Muscle of back (tissue), 3 donors: ENCODE measurements at regions not wholly inside any gene's neighbourhood (a gene's known extent, or its start where the extent isn't known, plus 50 kb on each side); places are given as distances from the start of the nearest gene placed in this dataset.
A peak's percentile ranks its signal among the peaks of the same experiment; 100 is the strongest.
"Not testable (repeated sequence)": the region's sequence is repeated elsewhere in the genome, so short reads cannot be mapped to it uniquely, and the experiment has no call there.

Experiments
- DNase-seq, 3 donors: peaks; one replicate each; pipeline versions ENCODE4 v3.0.0 to v3.0.0-alpha.2; 2013

DNA sequence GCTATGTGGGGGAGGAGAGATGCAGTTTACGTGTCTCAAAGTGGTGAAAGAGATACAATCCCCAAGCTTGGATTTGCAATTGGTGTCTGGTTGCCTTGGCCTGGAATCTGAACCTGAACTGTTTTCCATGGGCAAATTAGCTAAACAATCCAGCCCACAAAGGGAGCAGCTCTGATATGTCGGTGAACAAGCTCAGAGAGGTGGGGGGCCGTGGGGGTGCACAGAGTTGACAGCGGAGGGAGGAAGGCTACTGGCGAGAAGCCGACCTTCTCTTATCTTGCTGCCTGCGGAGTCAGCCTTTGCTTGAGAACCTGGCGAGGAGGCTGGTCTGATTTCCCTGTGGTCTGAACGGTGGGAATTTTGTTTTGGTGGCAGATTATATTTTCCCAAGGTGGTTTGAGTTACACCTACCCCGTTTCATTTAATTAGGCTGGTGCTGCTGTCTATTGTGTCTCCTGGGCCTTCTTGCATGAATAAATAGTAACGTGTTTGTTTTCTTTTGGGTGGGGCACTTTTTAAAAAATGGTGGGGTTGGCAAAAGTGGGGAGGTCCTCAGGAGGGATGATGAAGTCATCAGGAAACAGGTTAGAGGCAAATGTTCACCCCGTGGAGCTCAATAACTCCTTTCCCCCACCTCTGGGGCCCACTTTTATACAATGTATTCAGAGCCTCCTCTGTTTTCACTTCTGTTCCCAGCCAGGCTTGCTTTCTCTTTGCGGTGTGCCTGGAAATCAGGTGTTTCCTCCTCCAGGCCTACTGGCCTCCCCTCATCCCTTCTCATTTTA lies 80.9 kb upstream of the IGFBP5 start:
- no peak for DNase-seq

DNA sequence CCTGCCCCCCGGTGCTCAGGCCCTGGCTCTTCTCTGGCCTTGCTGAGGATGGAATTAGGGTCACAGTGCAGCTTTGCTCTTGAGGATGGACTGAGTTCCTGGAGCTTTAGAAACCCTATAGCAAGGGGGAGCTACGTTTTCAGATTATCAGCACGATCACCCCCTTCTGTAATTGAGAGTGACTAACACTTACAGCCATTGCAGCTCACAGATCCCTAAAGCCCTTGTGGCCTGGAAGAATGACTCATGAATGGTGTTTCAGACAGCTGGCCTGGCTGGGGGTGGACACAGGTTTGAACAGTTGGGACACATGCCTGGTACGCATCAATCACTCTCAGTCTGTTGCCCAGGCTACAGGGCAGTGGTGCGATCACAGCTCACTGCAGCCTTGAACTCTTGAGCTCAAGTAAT lies 79.7 kb upstream of the IGFBP5 start:
- DNase-seq = peak; percentile 45 to 92 (median 54)

DNA sequence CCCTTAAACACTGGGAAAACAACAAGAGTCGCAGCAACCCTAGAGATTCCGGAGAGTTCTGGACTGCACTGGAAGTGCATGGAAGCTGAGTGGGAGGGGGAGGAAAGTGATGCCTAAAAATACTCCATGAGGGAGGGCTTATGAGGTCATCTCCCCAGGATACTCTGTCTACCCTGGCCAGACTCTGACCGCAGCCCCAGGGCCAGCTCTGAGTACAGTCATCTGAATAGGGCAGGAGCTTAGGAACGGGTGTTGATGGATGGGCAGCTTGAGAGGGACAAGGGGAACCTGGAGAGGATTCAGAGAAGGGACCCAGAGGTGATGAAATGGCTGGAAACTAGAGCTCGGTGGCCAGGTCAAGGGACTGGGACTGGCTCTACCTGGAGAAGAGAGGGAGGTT lies 79.3 kb upstream of the IGFBP5 start:
- peak; percentile 46 to 80 (median 49) for DNase-seq

DNA sequence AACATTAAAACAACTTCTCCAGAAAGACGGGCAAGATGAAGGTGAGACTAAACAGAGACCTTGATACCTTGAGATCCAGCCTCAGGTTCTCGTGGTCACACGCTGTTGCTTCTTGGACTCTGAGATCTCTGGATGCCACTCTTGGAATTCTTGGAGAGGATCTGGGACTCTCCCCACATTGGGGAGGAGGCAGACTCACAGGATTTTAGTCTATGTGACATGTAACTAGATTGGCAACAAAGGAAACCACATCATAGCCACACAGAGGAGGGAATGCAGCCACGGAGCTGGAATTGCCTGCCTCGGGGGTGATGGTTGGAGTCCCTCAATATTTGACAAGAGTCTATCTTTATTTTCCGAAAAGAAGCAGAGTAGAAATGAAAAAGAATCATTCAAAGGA lies 78.8 kb upstream of the IGFBP5 start:
- DNase-seq = no peak

DNA sequence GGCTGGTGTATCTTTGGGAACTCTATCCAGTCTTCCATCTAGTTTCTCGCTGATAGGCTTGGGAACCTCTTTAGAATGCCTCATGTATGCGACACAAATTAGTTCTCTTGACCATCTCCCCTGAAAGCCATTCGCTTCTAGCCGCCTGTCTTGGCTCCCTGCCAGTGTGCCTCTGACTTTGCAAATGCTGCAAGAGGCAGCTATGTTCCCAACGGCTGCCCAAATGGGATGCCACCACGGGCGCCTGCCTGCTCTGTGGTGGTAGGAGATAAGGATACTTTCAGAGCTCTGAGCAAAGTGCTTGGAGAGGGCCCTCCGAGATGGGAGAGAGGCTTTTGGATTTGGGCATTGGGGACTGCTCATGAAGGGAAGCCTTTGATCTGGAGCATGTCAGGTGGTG lies 77.7 kb upstream of the IGFBP5 start:
- DNase-seq = peak in 2 of 3 donors; percentile 36 to 45

DNA sequence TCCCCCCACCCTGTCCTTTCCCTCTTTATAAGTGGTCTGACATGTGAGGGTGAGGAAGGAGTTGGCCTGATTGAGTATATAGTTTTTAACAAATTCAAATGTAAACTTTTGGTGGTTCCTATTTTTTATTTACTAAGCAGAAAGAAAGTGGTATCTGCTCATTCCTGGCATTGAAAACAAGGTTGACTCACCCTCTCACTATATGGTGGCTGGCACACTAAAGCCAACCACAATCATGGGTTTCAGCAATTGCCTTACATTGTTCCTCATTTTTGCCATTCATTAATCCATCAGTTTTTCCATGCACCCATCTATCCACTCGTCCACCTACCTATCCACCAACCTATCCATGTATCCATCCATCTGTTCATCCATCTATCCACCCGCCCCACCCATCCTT lies 75.4 kb upstream of the IGFBP5 start:
- DNase-seq = no peak

DNA sequence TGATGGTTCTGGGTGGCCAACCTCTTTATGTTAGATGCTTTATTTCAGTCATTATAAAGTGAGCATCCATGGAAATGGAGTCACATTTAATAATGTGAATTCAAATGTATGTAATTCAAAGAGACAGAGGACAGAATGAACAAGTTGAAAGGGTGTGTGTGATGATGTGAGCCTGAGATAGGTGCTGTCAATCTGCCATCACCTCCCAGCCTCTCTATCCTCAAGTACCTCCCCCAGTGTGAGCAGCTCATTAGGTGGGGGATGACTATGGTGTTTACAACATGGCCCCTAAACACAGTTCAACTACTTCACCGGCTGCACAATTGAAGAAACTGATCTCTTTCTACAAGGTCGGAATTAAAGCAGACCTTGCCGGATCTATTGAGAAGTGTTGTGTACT lies 74.7 kb upstream of the IGFBP5 start:
- no peak for DNase-seq

DNA sequence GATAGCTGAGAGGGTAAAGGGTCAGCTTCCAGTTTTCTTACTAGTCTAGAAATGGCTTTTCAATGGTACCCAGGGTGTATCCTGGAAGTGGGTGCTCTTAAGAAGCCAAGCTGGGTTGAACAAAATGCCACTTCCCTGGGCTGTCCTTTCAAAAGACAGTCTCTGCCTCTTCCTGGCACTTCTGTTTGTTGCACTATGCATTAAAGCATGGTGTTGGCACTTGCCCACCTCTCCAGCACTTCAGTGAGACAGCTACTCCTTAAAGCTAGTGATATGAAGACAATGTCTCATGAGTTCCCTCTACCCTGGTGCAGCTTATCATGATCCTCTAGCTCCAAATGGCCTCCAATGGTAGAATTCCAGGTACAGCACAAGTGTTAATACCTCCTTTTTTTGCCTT lies 74.3 kb upstream of the IGFBP5 start:
- DNase-seq = no peak

DNA sequence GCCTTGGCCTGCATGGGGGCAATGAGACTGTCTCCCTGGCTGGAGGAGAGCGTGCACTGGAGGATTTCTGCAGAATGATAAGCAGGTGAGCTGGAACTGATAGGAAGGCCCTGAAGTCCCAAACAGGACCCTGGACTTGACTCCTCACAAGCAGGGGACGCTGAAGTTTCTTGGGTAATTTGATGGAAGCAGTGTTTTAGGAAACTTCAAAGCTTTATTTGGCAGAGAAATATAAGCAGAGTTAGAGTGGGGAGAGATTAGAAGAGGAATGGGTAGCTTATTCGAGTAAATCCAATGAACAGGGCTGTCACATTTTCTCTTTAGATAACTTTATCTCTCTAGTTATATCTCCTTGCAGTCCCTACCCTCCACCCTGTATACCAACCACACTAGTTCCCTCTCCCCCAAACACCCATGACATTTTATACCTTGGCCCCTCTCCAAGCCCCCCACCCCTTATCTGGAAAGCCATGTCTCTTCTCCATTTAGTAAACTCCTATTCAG lies 73.6 kb upstream of the IGFBP5 start:
- no peak for DNase-seq

DNA sequence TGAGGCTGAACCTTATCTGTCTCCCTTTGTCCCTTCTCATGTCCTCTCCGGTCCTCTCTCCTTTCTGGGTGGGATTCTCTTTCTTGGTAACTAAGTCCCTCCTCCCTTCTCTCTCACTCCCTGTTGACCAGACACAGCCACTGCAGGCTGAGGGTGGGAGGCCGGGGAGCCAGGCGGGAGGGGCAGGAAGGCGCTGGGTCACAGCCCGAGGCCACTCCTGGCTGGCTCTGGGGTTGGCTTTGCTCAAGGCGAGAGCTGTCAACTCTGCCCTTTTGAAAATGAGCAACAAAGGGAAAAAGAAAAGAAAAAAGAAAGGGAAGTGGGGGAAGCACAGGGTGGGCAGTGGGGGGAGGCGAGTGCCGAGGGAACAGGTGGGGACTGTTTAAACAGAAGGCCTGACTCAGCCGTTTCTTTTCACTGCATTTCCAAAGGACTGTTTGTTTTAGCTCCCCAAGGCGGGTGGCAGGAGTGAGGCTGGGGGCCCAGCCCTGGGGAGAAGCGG lies 70.5 kb upstream of the IGFBP5 start:
- DNase-seq = peak in 1 of 3 donors; percentile 26

DNA sequence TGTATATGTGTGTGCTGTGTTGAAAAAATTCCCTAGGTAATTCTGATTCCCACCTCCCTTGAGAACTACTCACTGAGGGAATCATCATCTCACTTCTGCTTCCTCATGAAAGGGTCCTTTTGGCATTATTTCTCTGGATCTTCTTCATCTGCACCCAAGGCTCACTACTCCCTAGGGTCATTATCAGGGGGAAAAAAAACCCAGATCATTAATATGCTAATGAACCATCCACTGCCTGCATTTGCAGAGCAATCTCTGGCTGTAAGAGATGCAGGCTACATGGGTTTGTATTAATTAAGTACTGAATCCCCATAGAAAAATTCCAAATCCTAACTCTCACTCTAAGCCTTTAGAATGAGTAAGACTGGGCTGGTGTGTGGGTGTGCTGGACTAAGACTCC lies 68.0 kb upstream of the IGFBP5 start:
- no peak for DNase-seq

DNA sequence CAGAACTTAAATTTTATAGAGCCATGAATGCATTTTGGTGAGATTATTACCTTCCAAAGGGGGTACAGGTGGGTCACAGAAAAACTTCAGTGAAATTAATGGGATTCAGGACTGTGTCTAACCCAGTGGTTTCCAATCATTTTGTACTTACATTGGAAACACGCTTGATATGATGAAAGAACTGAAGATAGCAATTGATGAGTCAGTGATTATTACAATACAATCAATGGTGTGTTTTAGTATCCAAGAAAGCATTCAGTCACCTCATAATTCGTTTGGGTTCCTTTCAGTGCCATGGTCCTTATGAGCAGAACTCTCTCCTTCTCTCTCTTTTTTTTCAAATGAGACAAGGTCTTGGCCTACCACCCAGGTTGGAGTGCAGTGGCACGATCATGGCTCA lies 66.5 kb upstream of the IGFBP5 start:
- no peak for DNase-seq

DNA sequence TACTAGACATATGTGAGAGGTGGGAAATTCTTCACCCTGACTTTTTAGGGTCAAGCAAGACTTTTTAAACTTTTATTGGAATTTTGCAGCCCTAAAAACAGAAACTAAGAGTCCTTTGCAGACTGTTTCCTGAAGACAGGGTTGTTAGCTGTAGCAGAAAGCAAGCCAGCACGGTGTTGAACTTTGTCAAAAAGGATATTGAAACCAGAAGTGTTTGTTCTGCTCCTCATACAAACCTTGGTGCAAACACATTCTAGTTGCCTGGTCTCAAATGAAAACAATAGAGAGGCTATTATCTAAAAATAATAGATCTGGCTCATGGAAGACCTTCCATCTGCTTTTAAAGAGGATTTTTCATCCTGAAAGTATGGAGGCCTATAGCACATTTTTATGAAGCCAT lies 65.8 kb upstream of the IGFBP5 start:
- no peak for DNase-seq

DNA sequence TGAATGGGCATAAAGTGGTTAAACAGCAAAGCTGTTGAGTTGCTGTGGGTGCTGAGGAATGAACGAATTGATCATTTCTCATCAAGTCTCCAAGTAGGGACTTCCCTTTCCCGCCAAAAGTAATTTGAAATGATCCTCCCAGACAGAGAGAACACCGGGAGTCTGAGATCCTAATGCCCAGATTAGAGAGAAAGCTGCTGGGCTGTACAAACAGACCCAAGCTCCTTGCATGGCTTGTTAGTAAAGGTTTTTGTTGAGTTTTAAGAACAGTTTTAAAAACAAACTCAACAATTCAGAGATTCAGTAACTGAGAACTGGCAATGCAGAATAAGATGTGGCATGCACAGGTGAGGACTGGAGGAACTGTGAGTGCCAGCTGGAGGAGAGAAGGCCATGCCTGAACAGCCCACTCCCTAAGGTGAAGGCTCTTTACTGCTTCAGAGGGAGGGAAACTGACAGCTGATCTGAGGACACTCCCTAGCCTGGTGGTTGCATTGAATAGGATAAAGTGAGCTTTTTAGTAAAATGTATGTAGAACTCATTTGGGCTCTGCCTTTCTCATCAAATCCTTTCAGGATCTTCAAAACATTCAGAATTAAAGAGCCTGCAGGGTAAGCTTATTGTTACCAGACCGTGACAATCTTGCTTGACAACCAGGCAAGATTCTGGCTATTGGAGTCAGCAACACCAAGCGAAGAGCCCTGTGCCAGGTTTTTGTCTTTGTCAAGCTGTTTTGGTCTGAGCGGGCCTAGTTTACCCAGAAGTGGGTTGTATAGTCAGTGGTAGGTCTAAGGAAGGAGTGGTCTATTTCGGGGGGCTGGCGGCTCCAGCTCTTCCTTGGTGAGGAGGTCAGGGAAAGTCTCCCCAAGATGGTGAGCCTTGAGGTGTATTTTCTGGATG lies 63.2 kb upstream of the IGFBP5 start:
- DNase-seq = peak in 1 of 3 donors; percentile 37

DNA sequence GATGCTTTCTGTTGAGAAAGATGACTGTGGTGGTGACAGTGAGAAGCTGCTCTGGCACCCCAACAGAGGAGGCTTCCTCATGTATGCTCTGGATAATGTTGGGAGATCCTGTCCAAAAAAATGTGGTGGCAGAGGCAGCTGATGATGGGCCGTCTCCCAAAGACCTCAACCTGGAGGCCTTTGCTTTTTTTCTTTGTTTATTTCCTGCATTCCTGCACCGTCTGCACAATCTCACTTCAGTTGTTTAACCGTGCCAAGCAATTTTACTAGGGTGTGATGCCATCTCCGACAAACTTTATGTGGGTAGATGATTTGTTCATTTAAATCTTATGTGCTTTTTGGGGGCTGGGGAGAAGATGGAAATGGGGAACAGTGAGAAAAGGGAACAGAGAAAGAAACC lies 62.2 kb upstream of the IGFBP5 start:
- no peak for DNase-seq

DNA sequence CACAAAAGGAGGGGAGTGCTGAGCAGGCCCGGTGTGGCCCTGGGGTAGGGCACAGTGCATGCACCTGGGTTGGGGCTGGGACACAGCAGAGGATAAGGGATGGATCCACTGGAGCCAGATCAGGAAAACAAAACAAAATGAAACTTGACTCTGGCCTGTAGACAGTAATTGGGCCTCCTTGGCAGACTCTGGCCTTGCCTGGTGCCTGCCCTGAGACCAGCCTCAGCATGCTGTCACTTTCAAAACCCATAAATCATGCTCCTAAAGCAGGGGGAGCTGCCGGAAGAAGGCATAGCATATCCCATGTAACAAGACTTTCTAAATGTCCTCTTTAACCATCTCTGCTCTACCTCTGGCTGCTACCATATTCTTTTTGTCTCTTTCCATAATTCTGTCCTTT lies 61.1 kb upstream of the IGFBP5 start:
- DNase-seq = no peak

DNA sequence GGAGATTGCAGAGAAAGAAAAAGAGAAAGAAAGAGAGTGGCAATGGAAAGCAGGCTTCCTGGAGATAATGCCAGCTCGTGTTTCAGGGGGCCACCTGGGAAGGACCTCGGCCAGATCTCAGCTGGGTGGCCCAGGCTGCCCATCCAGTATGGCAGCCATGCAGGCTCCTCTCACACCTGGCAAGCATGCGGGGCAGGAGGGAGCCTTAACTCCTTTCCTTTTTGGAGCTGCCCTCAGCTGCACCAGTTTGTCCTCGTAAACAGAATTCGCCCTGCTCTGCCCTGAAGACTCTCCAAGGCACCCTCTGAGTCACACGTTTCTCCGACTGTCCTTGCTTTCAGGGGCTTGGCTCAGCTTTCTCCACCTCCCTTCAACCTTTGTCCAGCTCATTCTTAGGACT lies 59.5 kb upstream of the IGFBP5 start:
- no peak for DNase-seq

DNA sequence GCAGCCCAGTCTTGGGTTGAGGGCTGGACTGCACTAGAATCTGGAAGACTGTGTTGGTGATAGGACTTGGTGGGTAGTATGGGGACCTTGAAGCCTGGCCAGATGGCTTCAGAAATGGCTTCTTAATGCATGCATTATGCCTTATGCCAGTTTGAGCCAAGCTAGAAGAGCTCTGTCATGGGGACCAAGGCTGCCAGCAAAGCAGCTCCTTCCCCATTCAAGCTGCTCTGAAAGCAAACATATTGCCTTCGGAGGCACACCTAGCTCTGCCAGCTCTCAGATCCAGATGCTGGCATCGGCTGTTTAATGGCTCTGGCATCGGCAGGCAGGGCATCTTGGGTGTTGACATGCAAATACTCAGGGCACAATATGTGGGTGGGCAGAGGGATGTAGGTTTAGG lies 59.0 kb upstream of the IGFBP5 start:
- DNase-seq = no peak

DNA sequence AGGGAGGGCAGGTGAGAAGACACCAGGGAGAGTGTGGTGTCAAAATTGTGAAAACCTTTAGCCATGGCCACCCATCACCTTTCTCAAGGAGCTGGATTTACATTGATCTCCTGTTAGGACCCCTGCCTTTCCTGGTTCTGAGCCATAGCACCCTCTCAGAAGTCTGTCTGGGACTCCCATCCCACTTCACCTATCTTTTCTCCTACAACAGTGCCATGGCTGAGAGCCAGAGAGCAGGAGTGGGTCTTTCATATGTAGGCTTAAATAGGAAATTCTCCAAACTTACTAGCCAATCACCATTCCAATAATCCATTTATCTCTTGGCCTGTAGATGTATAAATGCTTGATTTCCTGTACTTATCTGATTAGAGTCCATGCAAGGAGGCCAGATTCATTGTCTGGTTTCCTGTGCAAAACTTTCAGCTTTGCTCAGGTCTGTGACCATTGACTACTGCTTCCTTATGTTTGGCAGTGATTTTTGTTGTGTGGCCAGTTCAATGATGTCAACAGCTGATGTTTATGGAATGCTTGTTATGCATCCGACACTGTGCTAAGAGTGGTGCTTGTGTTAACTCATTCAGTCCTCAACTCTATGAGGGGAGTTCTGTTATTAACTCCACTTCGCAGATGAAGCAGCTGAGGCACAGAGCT lies 57.6 kb upstream of the IGFBP5 start:
- peak in 2 of 3 donors; percentile 37 to 38 for DNase-seq

DNA sequence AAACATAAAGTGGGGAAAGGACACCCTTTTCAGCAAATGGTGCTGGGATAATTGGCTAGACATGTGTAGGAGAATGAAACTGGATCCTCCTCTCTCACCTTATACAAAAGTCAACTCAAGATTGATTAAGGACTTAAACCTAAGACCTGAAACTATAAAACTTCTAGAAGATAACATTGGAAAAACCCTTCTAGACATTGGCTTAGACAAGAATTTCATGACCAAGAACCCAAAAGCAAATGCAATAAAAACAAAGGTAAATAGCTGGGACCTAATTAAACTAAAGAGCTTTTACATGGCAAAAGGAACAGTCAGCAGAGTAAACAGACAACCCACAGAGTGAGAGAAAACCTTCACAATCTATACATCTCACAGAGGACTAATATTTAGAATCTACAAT lies 55.4 kb upstream of the IGFBP5 start:
- DNase-seq = not testable (repeated sequence)

DNA sequence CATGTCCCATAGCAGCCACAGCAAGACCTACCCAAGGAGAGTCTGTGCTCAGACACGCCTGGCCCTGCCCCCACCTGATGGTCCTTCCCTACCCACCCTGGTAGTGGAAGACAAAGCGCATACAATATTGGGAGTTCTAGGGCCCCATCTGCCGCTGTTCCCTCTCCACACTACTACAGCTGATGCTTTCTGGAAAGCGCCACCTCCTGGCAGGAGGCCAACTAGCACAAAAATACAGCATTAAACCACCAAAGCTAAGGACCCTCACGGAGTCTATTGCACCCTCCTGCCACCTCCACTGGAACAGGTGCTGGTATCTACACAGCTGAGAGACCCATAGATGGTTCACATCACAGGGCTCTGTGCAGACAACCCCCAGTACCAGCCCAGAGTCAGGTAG lies 50.9 kb upstream of the IGFBP5 start:
- not testable (repeated sequence) for DNase-seq

DNA sequence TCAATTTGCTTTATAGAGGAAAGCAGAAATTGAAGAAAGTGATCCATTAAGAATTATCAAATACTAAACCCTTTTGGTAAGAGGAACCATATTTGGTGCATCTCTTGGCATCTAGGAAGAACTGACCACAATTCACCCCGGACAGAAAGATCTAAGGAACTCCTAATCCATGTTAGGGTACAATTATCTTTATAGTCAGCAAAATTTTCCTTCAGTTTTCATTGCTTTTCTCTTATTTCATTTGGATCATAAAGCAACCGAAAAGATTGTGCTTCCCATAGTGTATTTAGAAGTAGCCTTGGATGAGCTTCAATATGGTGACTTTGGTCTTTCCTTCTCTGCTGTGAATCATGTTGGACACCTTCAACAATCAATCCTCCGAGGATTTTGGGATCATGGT lies 50.1 kb upstream of the IGFBP5 start:
- no peak for DNase-seq
